H1 (cell line): ENCODE measurements at regions not wholly inside any gene's neighbourhood (a gene's known extent, or its start where the extent isn't known, plus 50 kb on each side); places are given as distances from the start of the nearest gene placed in this dataset.

Experiments
- CTCF ChIA-PET: fragments of 300-600 bp; sonication (Branson Sonifier 250); formaldehyde crosslinking; loops from one replicate; lab custom pipeline; 2021; ENCODE audit not compliant: partially characterized antibody; lab: Charles Lee
- POLR2A ChIA-PET: fragments of 300-600 bp; sonication (Branson Sonifier 250); formaldehyde crosslinking; loops from one replicate; lab custom pipeline; 2021; ENCODE audit warnings: inconsistent platforms; ENCODE audit not compliant: partially characterized antibody; lab: Charles Lee
- DNase-seq, 2 experiments: peaks; one replicate each; pipeline versions ENCODE4 v3.0.0 to v3.0.0-alpha.2; 2010 to 2022; ENCODE audit warnings: low spot score in 2 of 2, low read depth in 1 of 2, mixed read lengths in 1 of 2
- FAIRE-seq: peaks from 2 replicates; lab custom pipeline; 2011; peaks lifted over from hg19 to GRCh38; lab: Jason Lieb, UNC
- H2AFZ ChIP-seq: 2 replicates; pipeline ENCODE4 v1.8.1; 2012; ENCODE audit warnings: low read length, inconsistent platforms
- H2AK5ac ChIP-seq: 2 replicates; pipeline ENCODE4 v1.6.1; 2013; ENCODE audit warnings: low read depth, low read length
- H2BK120ac ChIP-seq: replicated peaks from 2 replicates; pipeline ENCODE3; 2013; ENCODE audit warnings: low read depth, low read length, inconsistent platforms
- H2BK12ac ChIP-seq: 2 replicates; pipeline ENCODE4 v1.6.1; 2013; ENCODE audit warnings: low read depth, low read length
- H2BK15ac ChIP-seq: 2 replicates; pipeline ENCODE4 v1.6.1; 2013; ENCODE audit warnings: low read length
- H2BK20ac ChIP-seq: 2 replicates; pipeline ENCODE4 v1.6.1; 2013; ENCODE audit warnings: low read length
- H2BK5ac ChIP-seq: 2 replicates; pipeline ENCODE4 v1.6.1; 2013; ENCODE audit warnings: low read depth, low read length
- H3K14ac ChIP-seq: 2 replicates; pipeline ENCODE4 v1.6.1; 2013; ENCODE audit warnings: inconsistent platforms; ENCODE audit not compliant: insufficient read length
- H3K18ac ChIP-seq: 2 replicates; pipeline ENCODE4 v1.6.1; 2013; ENCODE audit warnings: low read length; ENCODE audit errors: extremely low read depth
- H3K23ac ChIP-seq: 2 replicates; pipeline ENCODE4 v1.6.1; 2013; ENCODE audit warnings: inconsistent platforms; ENCODE audit not compliant: insufficient read length
- H3K23me2 ChIP-seq: 2 replicates; pipeline ENCODE4 v1.6.1; 2013; ENCODE audit warnings: low read depth, low read length
- H3K27ac ChIP-seq: 2 replicates; pipeline ENCODE4 v1.6.1; 2011; ENCODE audit warnings: low read depth, low read length, inconsistent platforms
- H3K27me3 ChIP-seq, 4 experiments: replicated peaks in 1 of 4; 1 replicate in 1 of 4; 2 replicates in 3 of 4; pipeline versions ENCODE4 v1.6.1 to v1.8.1; 2011 to 2013; ENCODE audit warnings: low read length in 3 of 4, mild to moderate bottlenecking in 3 of 4, inconsistent platforms in 2 of 4, mixed read lengths in 2 of 4, moderate library complexity in 1 of 4; ENCODE audit not compliant: control insufficient read depth in 3 of 4, insufficient read depth in 3 of 4; ENCODE audit errors: extremely low read depth in 1 of 4
- H3K36me3 ChIP-seq, 4 experiments: 2 replicates each; pipeline versions ENCODE4 v1.6.1 to v1.8.1; 2011 to 2013; ENCODE audit warnings: mild to moderate bottlenecking in 4 of 4, low read length in 3 of 4, moderate library complexity in 2 of 4, control low read depth in 1 of 4, inconsistent platforms in 1 of 4; ENCODE audit not compliant: insufficient read depth in 4 of 4, control insufficient read depth in 2 of 4
- H3K4ac ChIP-seq: replicated peaks from 2 replicates; pipeline ENCODE3; 2013; ENCODE audit warnings: low read length, low read depth, mixed read lengths, inconsistent platforms; ENCODE audit not compliant: insufficient read length
- H3K4me1 ChIP-seq, 4 experiments: replicated peaks in 1 of 4; 1 replicate in 1 of 4; 2 replicates in 3 of 4; pipeline versions ENCODE4 v1.6.1 to v1.8.1; 2011 to 2013; ENCODE audit warnings: low read length in 3 of 4, inconsistent platforms in 2 of 4, mixed read lengths in 1 of 4; ENCODE audit not compliant: insufficient read depth in 4 of 4, control insufficient read depth in 3 of 4
- H3K4me2 ChIP-seq, 2 experiments: 2 replicates each; pipeline versions ENCODE4 v1.6.1 to v1.8.1; 2011 to 2013; ENCODE audit warnings: low read depth in 2 of 2, low read length in 2 of 2, control low read depth in 1 of 2, inconsistent platforms in 1 of 2, mild to moderate bottlenecking in 1 of 2; ENCODE audit not compliant: insufficient read depth in 1 of 2
- H3K4me3 ChIP-seq, 4 experiments: fragments of 200-600, 300-600 bp in 1 of 4; sonication (generic), shearing (Covaris generic), sonication (Bioruptor Twin) in 1 of 4; 2 replicates each; pipeline versions ENCODE4 v1.5.1 to v1.8.1; 2011 to 2016; ENCODE audit warnings: low read length in 4 of 4, low read depth in 3 of 4, control low read depth in 2 of 4, inconsistent platforms in 2 of 4, mild to moderate bottlenecking in 2 of 4, mixed read lengths in 1 of 4, moderate library complexity in 1 of 4; ENCODE audit not compliant: insufficient read depth in 2 of 4; ENCODE audit errors: extremely low read depth in 1 of 4
- H3K56ac ChIP-seq: replicated peaks from 2 replicates; pipeline ENCODE3; 2013; ENCODE audit warnings: low read depth, mild to moderate bottlenecking, mixed read lengths, low read length, inconsistent platforms; ENCODE audit not compliant: insufficient read length
- H3K79me1 ChIP-seq: 2 replicates; pipeline ENCODE4 v1.6.1; 2013; ENCODE audit warnings: low read depth, low read length, control low read depth
- H3K79me2 ChIP-seq, 2 experiments: 2 replicates each; pipeline versions ENCODE4 v1.6.1 to v1.8.1; 2012 to 2013; ENCODE audit warnings: low read length in 2 of 2, mild to moderate bottlenecking in 2 of 2, inconsistent platforms in 1 of 2; ENCODE audit not compliant: insufficient read depth in 2 of 2, control insufficient read depth in 1 of 2
- H3K9ac ChIP-seq, 4 experiments: replicated peaks in 1 of 4; 1 replicate in 1 of 4; 2 replicates in 3 of 4; pipeline versions ENCODE4 v1.6.1 to v1.8.1; 2011 to 2013; ENCODE audit warnings: low read depth in 3 of 4, low read length in 3 of 4, control low read depth in 2 of 4, mild to moderate bottlenecking in 2 of 4, moderate library complexity in 2 of 4, inconsistent platforms in 1 of 4; ENCODE audit errors: extremely low read depth in 1 of 4
- H3K9me3 ChIP-seq, 2 experiments: 2 replicates each; pipeline versions ENCODE4 v1.6.1 to v1.8.1; 2012 to 2013; ENCODE audit warnings: mild to moderate bottlenecking in 2 of 2, moderate library complexity in 2 of 2, control low read depth in 1 of 2, inconsistent platforms in 1 of 2, low read depth in 1 of 2, low read length in 1 of 2, mixed read lengths in 1 of 2; ENCODE audit not compliant: insufficient read depth in 2 of 2
- H4K20me1 ChIP-seq, 2 experiments: replicated peaks in 1 of 2; 2 replicates each; pipeline versions ENCODE3 to v1.8.1; 2011 to 2013; ENCODE audit warnings: inconsistent platforms in 2 of 2, low read length in 2 of 2, mild to moderate bottlenecking in 1 of 2; ENCODE audit not compliant: insufficient read depth in 2 of 2, control insufficient read depth in 1 of 2
- H4K5ac ChIP-seq: 2 replicates; pipeline ENCODE4 v1.6.1; 2013; ENCODE audit warnings: low read length, low read depth, mixed read lengths, inconsistent platforms; ENCODE audit not compliant: insufficient read length
- H4K8ac ChIP-seq: 2 replicates; pipeline ENCODE4 v1.8.0; 2013; ENCODE audit warnings: mild to moderate bottlenecking, moderate library complexity, low read length, inconsistent platforms; ENCODE audit not compliant: insufficient read depth; ENCODE audit errors: extremely low read depth
- H4K91ac ChIP-seq: replicated peaks from 2 replicates; pipeline ENCODE3; 2013; ENCODE audit warnings: low read length, mixed read lengths, inconsistent platforms; ENCODE audit not compliant: insufficient read length
- ASH2L ChIP-seq: fragments of 200-600, 300-600 bp; sonication (generic); IDR thresholded peaks from one replicate; pipeline ENCODE4 v1.7.1; 2017; ENCODE audit warnings: low read length
- CBX8 ChIP-seq: fragments of 300-800, 300-1000 bp; sonication (generic); IDR thresholded peaks from 2 replicates; pipeline ENCODE4 v1.7.1; 2016; ENCODE audit warnings: low read depth, low read length, borderline replicate concordance
- CEBPB ChIP-seq: IDR thresholded peaks from 2 replicates; pipeline ENCODE4 v1.6.1; 2012; ENCODE audit warnings: low read depth, low read length
- FOSL1 ChIP-seq: IDR thresholded peaks from 2 replicates; pipeline ENCODE4 v1.6.1; 2011; ENCODE audit warnings: mild to moderate bottlenecking, low read depth, low read length, moderate library complexity; ENCODE audit not compliant: insufficient read depth
- HDAC2 ChIP-seq, 2 experiments: fragments of 300-600 bp in 1 of 2; sonication (generic) in 1 of 2; IDR thresholded peaks; 2 replicates each; pipeline ENCODE4 v1.6.1; 2011 to 2012; ENCODE audit warnings: low read depth in 2 of 2, low read length in 2 of 2, mild to moderate bottlenecking in 2 of 2, moderate library complexity in 2 of 2, borderline replicate concordance in 1 of 2, inconsistent platforms in 1 of 2
- MAFK ChIP-seq: IDR thresholded peaks from 2 replicates; pipeline ENCODE4 v1.6.1; 2012; ENCODE audit warnings: low read depth, mild to moderate bottlenecking, improper control_type of control experiment, low read length
- POLR2A ChIP-seq, 2 experiments: IDR thresholded peaks; 1 replicate in 1 of 2; 2 replicates in 1 of 2; pipeline ENCODE4 v1.6.1; 2011; ENCODE audit warnings: low read depth in 2 of 2, low read length in 2 of 2, mild to moderate bottlenecking in 2 of 2; ENCODE audit errors: control extremely low read depth in 1 of 2
- RNF2 ChIP-seq: fragments of 200-900, 300-1000 bp; sonication (generic); IDR thresholded peaks from 2 replicates; pipeline ENCODE4 v1.7.1; 2016; ENCODE audit warnings: borderline replicate concordance, low read depth, mild to moderate bottlenecking, antibody characterized with exemption, low read length; ENCODE audit not compliant: poor library complexity, severe bottlenecking; ENCODE audit errors: missing control alignments
- RXRA ChIP-seq: IDR thresholded peaks from 2 replicates; pipeline ENCODE4 v1.6.1; 2011; ENCODE audit warnings: low read depth, mild to moderate bottlenecking, low read length, moderate library complexity; ENCODE audit not compliant: insufficient read depth
- SAP30 ChIP-seq: fragments of 300-600 bp; sonication (generic); IDR thresholded peaks from 2 replicates; pipeline ENCODE4 v1.7.1; 2012; ENCODE audit warnings: low read length, moderate library complexity, mild to moderate bottlenecking, inconsistent platforms; ENCODE audit not compliant: insufficient read depth, insufficient replicate concordance
- SP2 ChIP-seq: IDR thresholded peaks from 2 replicates; pipeline ENCODE4 v1.6.1; 2012; ENCODE audit warnings: mild to moderate bottlenecking, low read length, inconsistent platforms
- ZNF274 ChIP-seq: IDR thresholded peaks from 2 replicates; pipeline ENCODE4 v1.7.0; 2012; ENCODE audit warnings: low read length, borderline replicate concordance; ENCODE audit errors: extremely low read depth
- WGBS, 2 experiments: shearing (Covaris generic) in 1 of 2; methylation state at CpG; one replicate each; pipeline versions ENCODE4 v1.1.6 to v1.1.7; 2013 to 2015; ENCODE audit warnings: low lambda C conversion rate in 2 of 2, mixed read lengths in 2 of 2, inconsistent platforms in 1 of 2, low coverage in 1 of 2, missing lambda C conversion rate in 1 of 2; ENCODE audit not compliant: insufficient replicate concordance in 2 of 2, insufficient coverage in 1 of 2, insufficient read length in 1 of 2; ENCODE audit errors: extremely low coverage in 1 of 2, missing lambda C conversion rate in 1 of 2; 5-methylcytosine and 5-hydroxymethylcytosine counted together

DNA sequence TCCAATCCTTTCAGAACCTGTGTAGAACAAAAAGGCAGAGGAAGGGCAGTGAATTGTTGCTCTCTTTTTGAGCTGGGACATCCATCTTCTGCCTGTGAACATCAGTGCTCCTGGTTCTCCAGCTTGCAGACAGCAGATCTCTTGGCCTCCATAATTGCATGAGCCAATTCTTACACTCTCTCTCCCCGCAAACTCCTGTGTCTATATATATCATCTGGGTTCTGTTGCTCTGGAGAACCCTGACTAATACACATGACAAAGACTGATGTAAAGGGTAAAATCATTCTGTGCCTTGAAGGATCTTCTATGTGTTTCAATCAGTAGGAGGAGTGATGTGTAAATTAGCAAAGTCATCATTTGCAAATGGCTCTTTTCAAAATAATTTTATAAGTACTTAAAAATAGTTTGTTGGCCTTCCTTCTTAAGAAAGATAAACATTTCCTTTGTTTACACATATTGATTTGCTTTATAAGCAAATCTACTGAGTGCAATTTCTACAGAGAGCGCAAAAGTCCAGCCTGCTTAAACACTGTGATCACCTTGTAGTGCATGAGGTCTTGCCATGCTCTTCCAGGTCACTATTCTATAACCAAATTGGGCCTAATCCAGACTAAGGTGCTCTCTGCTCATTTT is 154.9 kb upstream of the ANKRD28 start:
- H4K20me1 ChIP-seq = no peaks in the 10 kb centered on the region
- no peaks in the 10 kb centered on the region for H3K79me1 ChIP-seq
- H3K4me1 ChIP-seq = no peaks in the 10 kb centered on the region
- H3K4ac ChIP-seq = no peak overlapping the region
- H2BK20ac ChIP-seq = no peak overlapping the region
- H2BK12ac ChIP-seq = no peak overlapping the region
- no peak overlapping the region for H3K56ac ChIP-seq
- H2BK5ac ChIP-seq = no peak overlapping the region
- H3K18ac ChIP-seq = no peak overlapping the region
- no peak overlapping the region for H3K4me2 ChIP-seq
- H4K5ac ChIP-seq = no peak overlapping the region
- no peaks in the 10 kb centered on the region for H3K36me3 ChIP-seq
- no peak overlapping the region; the same call in 1 of the 2 replicates for H2AFZ ChIP-seq
- H3K4me3 ChIP-seq = no peak overlapping the region
- H3K23me2 ChIP-seq = no peaks in the 10 kb centered on the region; the same call in 1 of the 2 replicates
- H3K14ac ChIP-seq = no peak overlapping the region
- ChIA-PET CTCF (interaction anchor here (0.6 to 2.2 kb wide), 5 partner anchors 11 to 77 kb away, joined by 3 to 13 read pairs (median 5); no protein-coding TSS in a partner anchor), POLR2A (interaction anchor here (1.1 kb wide), 1 partner anchor 294 kb away, joined by 3 read pairs; no protein-coding TSS in a partner anchor)
- no peak overlapping the region for H4K91ac ChIP-seq
- H3K9me3 ChIP-seq = no peaks in the 10 kb centered on the region
- no peak overlapping the region for H3K9ac ChIP-seq
- no peak for FAIRE-seq
- no peaks in the 10 kb centered on the region for H3K27me3 ChIP-seq
- no peak overlapping the region for H2BK15ac ChIP-seq
- DNase-seq = no peak
- 92% methylated on average over 2 of the region's 2 CpGs; no CpG with 5 or more reads in 1 of the 2 experiments for WGBS, 2 experiments
- H4K8ac ChIP-seq = no peak overlapping the region
- H2AK5ac ChIP-seq = no peak overlapping the region
- H3K27ac ChIP-seq = no peak overlapping the region
- no peak overlapping the region for H3K23ac ChIP-seq
- H3K79me2 ChIP-seq = no peaks in the 10 kb centered on the region
- no peak overlapping the region for H2BK120ac ChIP-seq
- TF ChIP-seq SAP30 (no peak), CEBPB (no peak), SP2 (no peak), ASH2L (no peak), RNF2 (no peak), CBX8 (no peak), RXRA (no peak), ZNF274 (no peak), FOSL1 (no peak), POLR2A (IDR thresholded peaks at IDR 0.05; ENCODE audit: control extremely low read depth in 1 of 2, low read depth in 2 of 2, low read length in 2 of 2) (no peak), HDAC2 (IDR thresholded peaks at IDR 0.05; ENCODE audit: borderline replicate concordance in 1 of 2, low read depth in 2 of 2, low read length in 2 of 2) (no peak), MAFK (no peak)
